GM23338 (cell line): ENCODE measurements at regions not wholly inside any gene's neighbourhood (a gene's known extent, or its start where the extent isn't known, plus 50 kb on each side); places are given as distances from the start of the nearest gene placed in this dataset.

Experiments
- ATAC-seq: fragments of 200-7000 bp; cut with Tn5 transposase; 3 replicates; pipeline ENCODE4 v1.9.1; 2020
- DNase-seq: peaks from one replicate; pipeline ENCODE4 v3.0.0-alpha.2; 2015; ENCODE audit warnings: low spot score
- H2AFZ ChIP-seq: fragments of 200-600 bp; sonication (generic); 2 replicates; pipeline ENCODE4 v1.8.0; 2016; ENCODE audit warnings: antibody characterized with exemption, mild to moderate bottlenecking, moderate library complexity
- H3F3A ChIP-seq: fragments of 200-600 bp; sonication (generic); replicated peaks from 2 replicates; pipeline ENCODE4 v1.8.0; 2017; ENCODE audit warnings: antibody characterized with exemption, mixed run types, low read depth
- H3K27ac ChIP-seq: fragments of 200-600 bp; sonication (generic); 2 replicates; pipeline ENCODE4 v1.6.1; 2016; ENCODE audit warnings: low read depth
- H3K27me3 ChIP-seq: fragments of 200-600 bp; sonication (generic); 2 replicates; pipeline ENCODE4 v1.8.0; 2016; ENCODE audit warnings: mild to moderate bottlenecking, mixed run types, moderate library complexity; ENCODE audit not compliant: insufficient read depth
- H3K36me3 ChIP-seq: fragments of 200-600 bp; sonication (generic); 2 replicates; pipeline ENCODE4 v1.8.0; 2016; ENCODE audit warnings: mild to moderate bottlenecking; ENCODE audit not compliant: insufficient read depth
- H3K4me1 ChIP-seq: fragments of 200-600 bp; sonication (generic); 2 replicates; pipeline ENCODE4 v1.8.0; 2016; ENCODE audit warnings: mild to moderate bottlenecking, moderate library complexity; ENCODE audit not compliant: insufficient read depth
- H3K4me2 ChIP-seq: fragments of 200-600 bp; sonication (generic); 2 replicates; pipeline ENCODE4 v1.7.1; 2017; ENCODE audit warnings: mixed run types
- H3K4me3 ChIP-seq: fragments of 200-600 bp; sonication (generic); 2 replicates; pipeline ENCODE4 v1.6.1; 2016; ENCODE audit warnings: mixed run types
- H3K79me2 ChIP-seq: fragments of 200-600 bp; sonication (generic); replicated peaks from 2 replicates; pipeline ENCODE4 v1.8.0; 2017; ENCODE audit warnings: mild to moderate bottlenecking; ENCODE audit not compliant: insufficient read depth
- H3K9me2 ChIP-seq: fragments of 200-600 bp; sonication (generic); 2 replicates; pipeline ENCODE4 v1.8.0; 2017; ENCODE audit not compliant: insufficient read depth
- H4K20me1 ChIP-seq: fragments of 200-600 bp; sonication (generic); replicated peaks from 2 replicates; pipeline ENCODE4 v1.8.0; 2017; ENCODE audit warnings: mild to moderate bottlenecking; ENCODE audit not compliant: insufficient read depth
- H3K27ac Mint-ChIP-seq: 2 replicates; pipeline ENCODE4 v1.8.0; 2020; ENCODE audit warnings: inconsistent platforms, mild to moderate bottlenecking, moderate library complexity, mixed read lengths
- H3K27me3 Mint-ChIP-seq: 3 replicates; pipeline ENCODE4 v1.8.0; 2022; ENCODE audit warnings: low read depth, mild to moderate bottlenecking, moderate library complexity, mixed read lengths, inconsistent platforms; ENCODE audit not compliant: insufficient read depth, poor library complexity
- H3K36me3 Mint-ChIP-seq: 3 replicates; pipeline ENCODE4 v1.8.0; 2021; ENCODE audit warnings: low read depth, mild to moderate bottlenecking, inconsistent platforms, moderate library complexity, mixed read lengths
- H3K4me1 Mint-ChIP-seq: 3 replicates; pipeline ENCODE4 v1.8.0; 2020; ENCODE audit warnings: mild to moderate bottlenecking, inconsistent platforms, mixed read lengths
- H3K4me3 Mint-ChIP-seq: 3 replicates; pipeline ENCODE4 v1.8.0; 2021; ENCODE audit warnings: moderate library complexity, mild to moderate bottlenecking, inconsistent platforms, mixed read lengths
- H3K9me3 Mint-ChIP-seq: 3 replicates; pipeline ENCODE4 v1.8.0; 2020; ENCODE audit warnings: moderate library complexity, mild to moderate bottlenecking, inconsistent platforms, mixed read lengths
- CREB1 ChIP-seq: fragments of 250-450 bp; sonication (Bioruptor Pico); IDR thresholded peaks from 2 replicates; pipeline ENCODE4 v1.5.0; 2020; ENCODE audit warnings: low read depth, mild to moderate bottlenecking, moderate library complexity
- ETS1 ChIP-seq: IDR thresholded peaks from 2 replicates; pipeline ENCODE4 v1.6.1; 2016; ENCODE audit warnings: antibody characterized with exemption
- EZH2 ChIP-seq: fragments of 200-600 bp; sonication (generic); IDR thresholded peaks from one replicate; pipeline ENCODE4 v1.8.0; 2017; ENCODE audit warnings: antibody characterized with exemption, mild to moderate bottlenecking, low read depth; ENCODE audit not compliant: unreplicated experiment
- EZH2phosphoT487 ChIP-seq: fragments of 200-600 bp; sonication (generic); IDR thresholded peaks from one replicate; pipeline ENCODE4 v1.8.1; 2018; ENCODE audit warnings: antibody characterized with exemption; ENCODE audit not compliant: unreplicated experiment
- JUNB ChIP-seq: IDR thresholded peaks from one replicate; pipeline ENCODE4 v1.6.1; 2016; ENCODE audit warnings: antibody characterized with exemption; ENCODE audit not compliant: unreplicated experiment
- NANOG ChIP-seq: IDR thresholded peaks from 2 replicates; pipeline ENCODE4 v1.6.1; 2016; ENCODE audit warnings: antibody characterized with exemption, borderline replicate concordance
- POLR2AphosphoS5 ChIP-seq: IDR thresholded peaks from 2 replicates; pipeline ENCODE4 v1.6.1; 2016; ENCODE audit warnings: antibody characterized with exemption, low read depth
- REST ChIP-seq: IDR thresholded peaks from one replicate; pipeline ENCODE4 v1.6.1; 2018; ENCODE audit warnings: antibody characterized with exemption; ENCODE audit not compliant: unreplicated experiment
- STAT1 ChIP-seq: IDR thresholded peaks from one replicate; pipeline ENCODE4 v1.6.1; 2016; ENCODE audit warnings: antibody characterized with exemption; ENCODE audit not compliant: unreplicated experiment
- ZNF331 ChIP-seq: fragments of 250-450 bp; sonication (Bioruptor Pico); IDR thresholded peaks from 2 replicates; pipeline ENCODE4 v1.5.0; 2020; ENCODE audit warnings: low read depth, mild to moderate bottlenecking, moderate library complexity
- TF ChIP-seq, protein P1 (sequence below): fragments of 250-450 bp; sonication (Bioruptor Pico); IDR thresholded peaks from 2 replicates; pipeline ENCODE4 v1.5.0; 2020; ENCODE audit warnings: mild to moderate bottlenecking, moderate library complexity

DNA sequence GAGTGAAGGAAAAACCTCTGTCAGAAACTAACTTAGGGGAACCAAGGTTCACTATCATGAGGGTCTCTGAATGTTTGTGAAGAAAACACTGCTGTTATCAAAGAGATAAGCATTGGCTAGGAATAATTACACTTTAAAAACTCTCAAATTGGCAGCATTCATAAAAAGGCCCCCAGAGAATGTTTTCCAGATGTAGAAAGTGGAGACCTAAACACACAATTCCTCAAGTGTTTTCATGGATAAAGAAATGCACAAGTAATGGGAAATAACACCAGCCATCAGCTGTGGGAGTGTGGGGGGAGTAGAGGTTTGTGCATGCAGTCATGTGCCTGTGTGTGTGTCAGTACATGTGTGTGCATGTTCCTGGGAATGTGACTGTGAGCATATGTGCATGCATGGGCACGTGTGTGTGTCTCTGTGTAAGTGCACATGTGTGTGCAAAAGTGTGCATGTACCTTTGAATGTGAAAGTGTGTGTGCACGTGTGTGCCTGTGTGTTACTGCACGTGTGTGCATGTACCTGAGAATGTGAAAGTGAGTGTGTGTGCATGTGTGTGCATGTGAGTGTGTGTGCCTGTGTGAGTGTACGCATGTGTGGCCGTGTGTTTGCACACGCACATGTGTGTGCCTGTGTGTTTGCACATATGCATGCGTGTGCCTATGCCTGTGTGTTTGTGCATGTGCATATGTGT, 854.3 kb upstream of the SALL3 start:
- H3K4me3 ChIP-seq = no peak overlapping the region
- no peaks in the 10 kb centered on the region for H3K27me3 ChIP-seq
- no peak for DNase-seq
- H3K4me2 ChIP-seq = no peak overlapping the region
- no peak overlapping the region for H2AFZ ChIP-seq
- Mint-ChIP-seq H3K27me3 (peaks cover 11% of the 10 kb centered on the region), H3K9me3 (peaks cover 99% of the 10 kb centered on the region), H3K4me3 (no peak overlapping the region), H3K36me3 (peaks cover 61% of the 10 kb centered on the region), H3K27ac (no peak overlapping the region), H3K4me1 (no peaks in the 10 kb centered on the region)
- no peak overlapping the region for H3K27ac ChIP-seq
- H3F3A ChIP-seq = peaks cover 7% of the 10 kb centered on the region; the same call in 1 of the 2 replicates
- H3K79me2 ChIP-seq = no peaks in the 10 kb centered on the region
- no peaks in the 10 kb centered on the region for H3K4me1 ChIP-seq
- H3K9me2 ChIP-seq = no peaks in the 10 kb centered on the region
- H4K20me1 ChIP-seq = no peaks in the 10 kb centered on the region
- no peak for TF ChIP-seq EZH2
- TF ChIP-seq POLR2AphosphoS5 = no peak
- no peak for TF ChIP-seq EZH2phosphoT487
- TF ChIP-seq STAT1 = no peak
- peaks cover 4% of the 10 kb centered on the region; the same call in 1 of the 2 replicates for H3K36me3 ChIP-seq
- ATAC-seq = no peak

- no peak overlapping the region for H3K27ac Mint-ChIP-seq
- H3K27me3 Mint-ChIP-seq = peaks cover 12% of the 10 kb centered on the region
- no peak for TF ChIP-seq ETS1
- TF ChIP-seq NANOG = no peak
- no peak for TF ChIP-seq JUNB
- no peak for TF ChIP-seq CREB1
- TF ChIP-seq POLR2AphosphoS5 = no peak
- no peak for TF ChIP-seq STAT1
- TF ChIP-seq REST = no peak
- no peak for TF ChIP-seq EZH2phosphoT487
- TF ChIP-seq ZNF331 (CRISPR knock-in tag) = no peak
- TF ChIP-seq, protein P1, sequence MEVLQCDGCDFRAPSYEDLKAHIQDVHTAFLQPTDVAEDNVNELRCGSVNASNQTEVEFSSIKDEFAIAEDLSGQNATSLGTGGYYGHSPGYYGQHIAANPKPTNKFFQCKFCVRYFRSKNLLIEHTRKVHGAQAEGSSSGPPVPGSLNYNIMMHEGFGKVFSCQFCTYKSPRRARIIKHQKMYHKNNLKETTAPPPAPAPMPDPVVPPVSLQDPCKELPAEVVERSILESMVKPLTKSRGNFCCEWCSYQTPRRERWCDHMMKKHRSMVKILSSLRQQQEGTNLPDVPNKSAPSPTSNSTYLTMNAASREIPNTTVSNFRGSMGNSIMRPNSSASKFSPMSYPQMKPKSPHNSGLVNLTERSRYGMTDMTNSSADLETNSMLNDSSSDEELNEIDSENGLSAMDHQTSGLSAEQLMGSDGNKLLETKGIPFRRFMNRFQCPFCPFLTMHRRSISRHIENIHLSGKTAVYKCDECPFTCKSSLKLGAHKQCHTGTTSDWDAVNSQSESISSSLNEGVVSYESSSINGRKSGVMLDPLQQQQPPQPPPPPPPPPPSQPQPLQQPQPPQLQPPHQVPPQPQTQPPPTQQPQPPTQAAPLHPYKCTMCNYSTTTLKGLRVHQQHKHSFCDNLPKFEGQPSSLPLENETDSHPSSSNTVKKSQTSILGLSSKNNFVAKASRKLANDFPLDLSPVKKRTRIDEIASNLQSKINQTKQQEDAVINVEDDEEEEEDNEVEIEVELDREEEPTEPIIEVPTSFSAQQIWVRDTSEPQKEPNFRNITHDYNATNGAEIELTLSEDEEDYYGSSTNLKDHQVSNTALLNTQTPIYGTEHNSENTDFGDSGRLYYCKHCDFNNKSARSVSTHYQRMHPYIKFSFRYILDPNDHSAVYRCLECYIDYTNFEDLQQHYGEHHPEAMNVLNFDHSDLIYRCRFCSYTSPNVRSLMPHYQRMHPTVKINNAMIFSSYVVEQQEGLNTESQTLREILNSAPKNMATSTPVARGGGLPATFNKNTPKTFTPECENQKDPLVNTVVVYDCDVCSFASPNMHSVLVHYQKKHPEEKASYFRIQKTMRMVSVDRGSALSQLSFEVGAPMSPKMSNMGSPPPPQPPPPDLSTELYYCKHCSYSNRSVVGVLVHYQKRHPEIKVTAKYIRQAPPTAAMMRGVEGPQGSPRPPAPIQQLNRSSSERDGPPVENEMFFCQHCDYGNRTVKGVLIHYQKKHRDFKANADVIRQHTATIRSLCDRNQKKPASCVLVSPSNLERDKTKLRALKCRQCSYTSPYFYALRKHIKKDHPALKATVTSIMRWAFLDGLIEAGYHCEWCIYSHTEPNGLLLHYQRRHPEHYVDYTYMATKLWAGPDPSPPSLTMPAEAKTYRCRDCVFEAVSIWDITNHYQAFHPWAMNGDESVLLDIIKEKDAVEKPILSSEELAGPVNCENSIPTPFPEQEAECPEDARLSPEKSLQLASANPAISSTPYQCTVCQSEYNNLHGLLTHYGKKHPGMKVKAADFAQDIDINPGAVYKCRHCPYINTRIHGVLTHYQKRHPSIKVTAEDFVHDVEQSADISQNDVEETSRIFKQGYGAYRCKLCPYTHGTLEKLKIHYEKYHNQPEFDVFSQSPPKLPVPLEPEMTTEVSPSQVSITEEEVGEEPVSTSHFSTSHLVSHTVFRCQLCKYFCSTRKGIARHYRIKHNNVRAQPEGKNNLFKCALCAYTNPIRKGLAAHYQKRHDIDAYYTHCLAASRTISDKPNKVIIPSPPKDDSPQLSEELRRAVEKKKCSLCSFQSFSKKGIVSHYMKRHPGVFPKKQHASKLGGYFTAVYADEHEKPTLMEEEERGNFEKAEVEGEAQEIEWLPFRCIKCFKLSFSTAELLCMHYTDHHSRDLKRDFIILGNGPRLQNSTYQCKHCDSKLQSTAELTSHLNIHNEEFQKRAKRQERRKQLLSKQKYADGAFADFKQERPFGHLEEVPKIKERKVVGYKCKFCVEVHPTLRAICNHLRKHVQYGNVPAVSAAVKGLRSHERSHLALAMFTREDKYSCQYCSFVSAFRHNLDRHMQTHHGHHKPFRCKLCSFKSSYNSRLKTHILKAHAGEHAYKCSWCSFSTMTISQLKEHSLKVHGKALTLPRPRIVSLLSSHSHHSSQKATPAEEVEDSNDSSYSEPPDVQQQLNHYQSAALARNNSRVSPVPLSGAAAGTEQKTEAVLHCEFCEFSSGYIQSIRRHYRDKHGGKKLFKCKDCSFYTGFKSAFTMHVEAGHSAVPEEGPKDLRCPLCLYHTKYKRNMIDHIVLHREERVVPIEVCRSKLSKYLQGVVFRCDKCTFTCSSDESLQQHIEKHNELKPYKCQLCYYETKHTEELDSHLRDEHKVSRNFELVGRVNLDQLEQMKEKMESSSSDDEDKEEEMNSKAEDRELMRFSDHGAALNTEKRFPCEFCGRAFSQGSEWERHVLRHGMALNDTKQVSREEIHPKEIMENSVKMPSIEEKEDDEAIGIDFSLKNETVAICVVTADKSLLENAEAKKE (CRISPR knock-in tag) = no peak
Measured at GRCh38 chr18:78126106-78126505, 853.5 kb upstream of the SALL3 start.

More at GRCh38 chr18:78126106-78126505, 853.5 kb upstream of the SALL3 start:
- Mint-ChIP-seq H3K4me1 (no peaks in the 10 kb centered on the region), H3K9me3 (peaks cover 99% of the 10 kb centered on the region), H3K4me3 (no peak overlapping the region), H3K36me3 (peaks cover 65% of the 10 kb centered on the region)
- DNase-seq = no peak
- ATAC-seq = no peak
- no peaks in the 10 kb centered on the region for H3K9me2 ChIP-seq
- H2AFZ ChIP-seq = no peak overlapping the region
- H3K27me3 ChIP-seq = no peaks in the 10 kb centered on the region
- no peaks in the 10 kb centered on the region for H3K4me1 ChIP-seq
- peaks cover 7% of the 10 kb centered on the region; the same call in 1 of the 2 replicates for H3F3A ChIP-seq
- no peak overlapping the region for H3K4me3 ChIP-seq
- no peaks in the 10 kb centered on the region for H3K79me2 ChIP-seq
- no peak overlapping the region for H3K4me2 ChIP-seq
- no peak overlapping the region for H3K27ac ChIP-seq
- peaks cover 4% of the 10 kb centered on the region; the same call in 1 of the 2 replicates for H3K36me3 ChIP-seq
- no peaks in the 10 kb centered on the region for H4K20me1 ChIP-seq
